Activated CD8-positive, alpha-beta memory T cell treated with anti-CD3 and anti-CD28 coated beads for 48 hours (primary cell): ENCODE measurements at regions not wholly inside any gene's neighbourhood (a gene's known extent, or its start where the extent isn't known, plus 50 kb on each side); places are given as distances from the start of the nearest gene placed in this dataset.
"Not testable (repeated sequence)": the region's sequence is repeated elsewhere in the genome, so short reads cannot be mapped to it uniquely, and the experiment has no call there.

Source experiments
- DNase-seq, 3 experiments: peaks; one replicate each; pipeline ENCODE4 v3.0.0-alpha.2; 2020; ENCODE audit warnings: low read depth in 2 of 3, low spot score in 2 of 3

DNA sequence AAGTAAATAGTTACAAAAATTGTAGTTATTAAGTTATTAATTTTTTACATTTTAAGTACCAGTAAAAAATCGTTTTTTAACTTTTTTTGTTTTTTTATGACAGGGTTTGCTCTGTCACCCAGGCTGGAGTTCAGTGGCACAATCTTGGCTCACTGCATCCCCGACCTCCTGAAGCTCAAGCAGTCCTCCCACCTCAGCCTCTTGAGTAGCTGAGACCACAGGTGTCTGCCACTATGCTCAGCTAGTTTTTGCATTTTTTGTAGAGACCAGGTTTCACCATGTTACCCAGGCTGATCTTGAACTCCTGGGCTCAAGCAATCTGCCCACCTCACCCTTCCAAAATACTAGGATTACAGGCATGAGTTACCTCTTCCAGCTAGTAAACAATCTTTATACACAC is 477.9 kb upstream of the MIR17HG start:
- no peak for DNase-seq

- DNase-seq = no peak
These were observed 474.9 kb upstream of the MIR17HG start for GRCh38 chr13:90872491-90873025.

- DNase-seq = no peak
These were observed 466.7 kb upstream of the MIR17HG start for GRCh38 chr13:90880790-90881189.

GRCh38 chr13:90882551-90882950 is 464.9 kb upstream of the MIR17HG start:
- DNase-seq = no peak

GRCh38 chr13:90883592-90883991 is 463.9 kb upstream of the MIR17HG start:
- no peak for DNase-seq

DNA sequence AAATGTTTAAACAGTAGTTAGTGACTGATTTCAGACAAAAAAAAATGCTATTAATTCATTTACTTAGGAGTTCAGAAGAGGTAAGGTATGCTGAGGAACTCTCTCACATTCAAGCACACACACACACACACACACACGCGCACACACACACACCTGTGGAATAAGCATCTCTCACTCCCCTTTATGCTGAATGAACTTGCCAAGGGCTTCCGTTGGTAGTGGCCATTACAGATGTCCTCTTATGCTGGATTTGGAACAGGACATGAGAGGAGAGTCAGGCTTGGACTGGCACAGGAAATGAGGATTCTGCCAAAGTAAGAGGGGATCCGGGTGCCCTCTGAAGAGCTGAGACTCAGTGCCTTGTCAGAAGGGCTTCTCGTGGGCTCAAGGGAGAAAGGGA is 463.4 kb upstream of the MIR17HG start:
- DNase-seq = no peak

- DNase-seq = no peak
These were observed 457.3 kb upstream of the MIR17HG start for GRCh38 chr13:90889906-90890834.

GRCh38 chr13:90891329-90891728 is 456.2 kb upstream of the MIR17HG start:
- DNase-seq = no peak

- DNase-seq = not testable (repeated sequence)
These were observed 454.3 kb upstream of the MIR17HG start for GRCh38 chr13:90893199-90893598.

- DNase-seq = no peak
These were observed 451.5 kb upstream of the MIR17HG start for GRCh38 chr13:90896002-90896401.

DNA sequence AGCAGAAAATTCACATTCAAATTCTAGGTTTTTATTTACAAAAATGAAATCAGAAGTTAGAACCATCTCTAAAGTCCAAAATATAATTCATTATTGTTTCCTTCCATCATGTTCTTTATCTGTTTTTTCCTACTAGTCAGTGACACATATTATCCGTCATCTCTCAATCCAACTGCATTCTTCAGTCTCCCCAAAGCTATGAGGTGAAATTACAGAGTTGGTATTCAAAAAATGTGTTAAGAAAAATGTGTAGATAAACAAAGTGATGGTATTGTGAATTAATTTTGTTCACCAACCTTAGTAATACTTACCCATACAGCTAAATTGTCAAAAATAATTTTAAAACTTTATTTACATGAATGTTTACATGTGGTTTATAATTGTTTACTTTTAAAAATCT is 448.7 kb upstream of the MIR17HG start:
- DNase-seq = no peak

DNA sequence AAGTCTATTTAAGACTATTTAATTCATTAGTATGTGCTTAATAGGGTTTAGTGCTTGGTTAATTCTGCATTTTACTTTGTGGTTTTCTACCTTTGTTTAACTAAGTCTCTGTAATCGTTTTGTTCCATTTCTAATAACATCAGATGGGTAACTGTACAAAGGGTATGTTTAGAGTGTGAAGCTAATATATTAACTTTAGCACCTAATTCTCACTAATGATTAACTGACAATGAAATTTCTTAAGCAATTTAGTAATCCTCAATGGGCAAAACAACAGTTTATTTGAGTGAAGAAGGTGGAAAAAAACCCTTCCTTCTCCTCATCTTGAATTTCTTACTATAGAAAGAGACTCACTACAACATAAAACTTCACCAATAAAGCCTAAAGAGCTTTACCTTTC is 448.1 kb upstream of the MIR17HG start:
- DNase-seq = no peak

GRCh38 chr13:90902255-90902654 is 445.2 kb upstream of the MIR17HG start:
- DNase-seq = no peak

DNA sequence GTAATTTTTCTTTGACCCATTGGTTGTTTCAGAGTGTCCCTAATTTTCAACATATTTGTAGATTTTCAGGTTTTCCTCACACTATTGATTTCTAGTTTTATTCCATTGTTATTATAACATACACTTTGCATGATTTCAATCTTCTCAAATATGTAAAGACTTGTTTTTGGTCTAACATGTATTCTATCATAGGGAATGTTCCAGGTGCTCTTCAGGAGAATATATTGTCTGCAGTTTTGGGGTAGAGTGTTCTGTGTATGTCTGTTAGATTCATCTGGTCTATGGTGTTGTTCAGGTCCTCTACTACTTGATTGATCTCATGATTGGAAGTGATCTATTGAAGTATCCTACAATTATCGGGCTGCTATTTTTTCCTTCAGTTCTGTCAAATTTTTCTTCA is 440.9 kb upstream of the MIR17HG start:
- no peak for DNase-seq

DNA sequence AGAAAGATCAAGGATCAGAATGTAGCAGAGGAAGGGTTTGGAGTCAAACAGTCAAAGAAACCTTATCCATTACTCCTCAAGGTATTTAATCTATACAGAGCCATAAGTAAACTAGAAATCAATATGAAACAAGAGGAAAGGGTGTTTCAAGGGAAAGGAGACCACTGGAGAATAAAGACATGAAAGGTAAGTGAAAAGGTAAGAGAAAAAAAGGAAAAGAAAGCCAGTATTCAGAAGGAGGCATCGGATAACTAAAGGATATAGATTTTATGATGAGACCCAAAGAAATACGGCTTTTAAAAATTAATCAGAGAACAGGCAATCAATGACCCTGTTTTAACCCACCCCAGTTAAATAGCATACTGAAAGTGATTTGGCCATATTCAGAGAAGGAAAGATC is 438.7 kb upstream of the MIR17HG start:
- DNase-seq = no peak

DNA sequence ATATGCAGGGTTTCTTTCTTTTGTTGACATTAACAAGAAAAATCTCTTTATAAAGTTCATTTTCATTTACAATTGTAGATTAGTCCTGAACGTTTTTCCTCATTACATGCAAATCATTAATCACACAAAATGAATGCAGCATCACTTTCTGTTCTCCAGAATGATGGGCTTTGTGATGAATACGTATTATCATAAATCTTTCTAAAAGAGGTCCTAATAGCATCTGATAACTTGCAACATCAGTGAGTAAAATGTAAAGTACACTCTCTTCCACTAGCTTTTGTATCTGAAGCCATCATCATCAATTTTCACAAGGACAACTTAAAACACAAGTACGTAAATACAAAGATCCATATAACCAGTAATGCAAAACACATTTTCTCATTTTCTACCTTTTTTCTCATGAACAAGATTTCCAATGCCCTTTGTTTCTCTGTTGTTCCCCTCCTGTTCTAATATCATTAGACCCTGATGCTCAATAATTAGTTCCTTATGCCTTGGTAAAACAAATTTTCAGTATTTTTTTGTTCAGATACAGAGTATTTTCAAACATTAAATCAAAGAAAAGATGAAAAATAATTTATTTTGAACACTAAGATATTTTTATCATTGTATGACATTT is 437.4 kb upstream of the MIR17HG start:
- DNase-seq = no peak

DNA sequence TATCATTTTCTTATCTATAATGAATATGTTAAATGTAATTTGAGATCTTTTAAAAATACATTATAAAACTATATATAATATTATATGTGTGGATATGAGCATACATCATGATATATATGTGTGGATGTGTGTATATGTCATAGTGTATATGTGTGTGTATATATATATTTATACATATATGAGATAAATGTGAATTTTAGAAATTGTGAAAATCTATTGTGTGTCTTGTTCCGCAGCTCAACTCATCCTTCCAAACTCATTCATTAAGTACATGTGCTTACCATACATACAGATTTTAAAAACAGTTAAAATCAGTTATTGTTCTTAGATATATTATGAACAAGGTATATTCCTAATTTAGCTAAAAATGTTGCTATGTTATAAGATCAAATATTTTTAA is 435.2 kb upstream of the MIR17HG start:
- no peak for DNase-seq

DNA sequence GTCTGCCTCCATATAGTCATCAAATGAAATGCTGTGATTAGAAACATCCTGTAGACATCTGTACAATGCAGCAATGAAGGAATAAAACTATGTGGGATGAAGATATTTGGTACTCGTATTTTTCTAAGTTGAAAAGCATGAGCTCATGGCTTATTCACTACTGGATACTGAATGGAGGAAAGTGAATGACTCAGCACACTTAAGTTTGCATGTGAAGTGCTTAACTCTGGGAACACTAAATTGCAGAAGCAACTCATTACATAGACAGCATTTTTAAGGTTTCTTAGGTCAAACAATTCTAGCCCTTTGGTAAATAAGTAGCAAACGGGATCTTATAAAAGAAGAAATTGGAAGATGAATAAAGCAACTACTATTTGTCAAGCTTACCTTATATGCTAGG is 429.0 kb upstream of the MIR17HG start:
- no peak for DNase-seq

DNA sequence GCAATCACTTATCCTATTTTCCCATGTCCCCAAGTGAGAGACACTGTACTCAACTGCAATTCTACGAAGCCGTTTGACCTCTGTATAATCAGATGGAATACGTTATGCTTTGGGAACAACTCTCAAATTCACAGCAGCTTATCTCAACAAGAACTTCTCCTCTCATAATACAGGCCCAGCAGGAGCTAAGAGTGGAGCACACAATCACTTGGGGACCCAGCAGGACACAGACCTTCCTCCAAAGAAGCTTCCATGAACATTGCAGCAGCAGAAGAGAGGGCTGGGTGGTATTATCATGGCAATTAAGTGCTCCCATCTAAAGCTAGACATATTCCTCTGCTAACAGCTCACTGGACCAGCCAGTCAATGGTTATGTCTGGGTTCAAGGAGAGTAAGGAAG is 428.3 kb upstream of the MIR17HG start:
- DNase-seq = no peak

DNA sequence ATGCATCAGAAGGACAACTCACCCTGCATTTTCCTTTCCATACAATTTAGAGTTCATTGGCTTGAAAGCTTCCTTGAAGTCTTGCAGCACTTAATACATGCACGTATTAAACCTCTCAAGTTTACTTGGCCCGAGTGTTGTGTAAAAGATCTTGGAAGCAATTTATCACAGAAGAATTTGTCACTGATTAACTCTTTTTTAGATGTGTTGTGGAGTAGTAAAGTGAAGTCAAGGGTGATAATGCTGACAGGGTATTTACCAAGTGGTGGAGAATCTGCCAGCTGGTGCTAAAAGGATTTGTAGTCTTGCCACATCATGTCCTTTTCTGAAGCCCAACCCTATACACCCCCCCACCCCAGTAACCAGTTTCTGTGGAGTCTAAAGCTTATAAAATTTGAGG is 421.0 kb upstream of the MIR17HG start:
- no peak for DNase-seq

- no peak for DNase-seq
These were observed 419.4 kb upstream of the MIR17HG start for GRCh38 chr13:90928109-90928508.

GRCh38 chr13:90933097-90933826 is 414.2 kb upstream of the MIR17HG start:
- DNase-seq = no peak
